A673 (cell line): ENCODE measurements at regions not wholly inside any gene's neighbourhood (a gene's known extent, or its start where the extent isn't known, plus 50 kb on each side); places are given as distances from the start of the nearest gene placed in this dataset.

Source experiments
- EZH2 ChIP-seq: fragments of 200-600 bp; sonication (generic); IDR thresholded peaks from 2 replicates; pipeline ENCODE4 v1.6.1; 2017; ENCODE audit warnings: borderline replicate concordance, low read depth, mild to moderate bottlenecking, mixed read lengths, antibody characterized with exemption, low read length; ENCODE audit not compliant: poor library complexity, severe bottlenecking
- TF ChIP-seq, protein P1 (sequence below): fragments of 300-800, 200-600 bp; sonication (generic); conservative IDR thresholded peaks from 2 replicates; pipeline ENCODE4 v1.5.1; 2017; ENCODE audit warnings: low read depth, mild to moderate bottlenecking, antibody characterized with exemption, low read length, moderate library complexity, mixed read lengths

DNA sequence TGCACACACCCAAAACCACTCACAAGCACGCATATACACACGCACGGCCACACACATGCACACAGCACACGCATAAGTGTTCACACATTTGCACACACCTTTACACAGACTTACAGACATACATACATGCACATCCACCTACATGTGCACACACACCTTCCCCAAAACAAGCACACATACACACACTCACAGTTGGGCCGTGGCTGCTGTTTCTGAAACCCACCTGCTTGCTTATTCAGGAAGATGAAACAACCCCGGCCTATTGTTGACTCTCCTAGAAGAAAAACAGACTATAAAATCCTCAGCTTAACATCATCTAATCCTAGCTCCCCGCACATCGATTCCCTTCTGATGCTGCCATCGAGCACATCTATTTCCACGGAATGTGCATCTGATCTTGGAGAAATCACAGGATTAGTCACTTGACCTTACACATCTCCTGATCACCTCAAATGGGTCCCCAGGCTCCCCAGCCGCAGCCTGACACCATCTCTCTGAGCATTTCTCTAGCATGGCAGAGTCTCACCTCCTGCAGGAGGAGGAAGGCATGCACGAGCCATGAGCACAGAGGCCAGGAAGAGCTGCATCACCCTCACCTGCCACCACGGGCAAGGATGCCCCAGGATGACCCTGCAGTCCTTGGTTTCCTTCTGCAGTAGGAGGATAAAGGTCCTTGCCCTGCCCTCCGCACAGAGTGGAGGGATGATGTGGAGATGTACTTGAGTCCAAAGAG, 105.8 kb upstream of the CDH5 start:
- TF ChIP-seq, protein P1, sequence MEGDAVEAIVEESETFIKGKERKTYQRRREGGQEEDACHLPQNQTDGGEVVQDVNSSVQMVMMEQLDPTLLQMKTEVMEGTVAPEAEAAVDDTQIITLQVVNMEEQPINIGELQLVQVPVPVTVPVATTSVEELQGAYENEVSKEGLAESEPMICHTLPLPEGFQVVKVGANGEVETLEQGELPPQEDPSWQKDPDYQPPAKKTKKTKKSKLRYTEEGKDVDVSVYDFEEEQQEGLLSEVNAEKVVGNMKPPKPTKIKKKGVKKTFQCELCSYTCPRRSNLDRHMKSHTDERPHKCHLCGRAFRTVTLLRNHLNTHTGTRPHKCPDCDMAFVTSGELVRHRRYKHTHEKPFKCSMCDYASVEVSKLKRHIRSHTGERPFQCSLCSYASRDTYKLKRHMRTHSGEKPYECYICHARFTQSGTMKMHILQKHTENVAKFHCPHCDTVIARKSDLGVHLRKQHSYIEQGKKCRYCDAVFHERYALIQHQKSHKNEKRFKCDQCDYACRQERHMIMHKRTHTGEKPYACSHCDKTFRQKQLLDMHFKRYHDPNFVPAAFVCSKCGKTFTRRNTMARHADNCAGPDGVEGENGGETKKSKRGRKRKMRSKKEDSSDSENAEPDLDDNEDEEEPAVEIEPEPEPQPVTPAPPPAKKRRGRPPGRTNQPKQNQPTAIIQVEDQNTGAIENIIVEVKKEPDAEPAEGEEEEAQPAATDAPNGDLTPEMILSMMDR = no peak
- TF ChIP-seq EZH2 = no peak
